GM12872 (cell line): ENCODE measurements at regions not wholly inside any gene's neighbourhood (a gene's known extent, or its start where the extent isn't known, plus 50 kb on each side); places are given as distances from the start of the nearest gene placed in this dataset.

ENCODE experiments used
- TF ChIP-seq, protein P1 (sequence below): IDR thresholded peaks from 3 replicates; pipeline ENCODE4 v1.5.1; 2011; ENCODE audit warnings: low read depth, mild to moderate bottlenecking, low read length, moderate library complexity; ENCODE audit not compliant: insufficient read depth

DNA sequence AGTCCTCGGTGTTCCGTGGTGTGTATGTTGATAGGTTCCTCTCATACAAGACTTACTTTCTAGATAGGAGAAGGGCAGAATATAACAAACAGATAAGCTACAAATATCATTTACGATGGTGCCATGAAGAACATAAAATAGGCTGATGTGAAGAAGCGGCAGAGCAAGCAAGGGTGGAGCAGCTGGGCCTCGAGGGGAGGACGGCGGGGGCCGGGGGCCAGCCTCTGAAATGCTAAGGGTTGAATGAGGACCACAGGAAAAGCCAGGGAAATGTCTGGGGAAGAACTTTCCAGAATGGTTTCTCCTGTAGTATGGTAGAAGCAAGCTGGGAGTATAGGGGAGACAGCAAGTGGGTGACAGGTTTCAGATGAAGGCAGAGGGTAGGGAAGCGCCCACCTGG, 529.5 kb downstream of the LIG4 start:
- TF ChIP-seq, protein P1, sequence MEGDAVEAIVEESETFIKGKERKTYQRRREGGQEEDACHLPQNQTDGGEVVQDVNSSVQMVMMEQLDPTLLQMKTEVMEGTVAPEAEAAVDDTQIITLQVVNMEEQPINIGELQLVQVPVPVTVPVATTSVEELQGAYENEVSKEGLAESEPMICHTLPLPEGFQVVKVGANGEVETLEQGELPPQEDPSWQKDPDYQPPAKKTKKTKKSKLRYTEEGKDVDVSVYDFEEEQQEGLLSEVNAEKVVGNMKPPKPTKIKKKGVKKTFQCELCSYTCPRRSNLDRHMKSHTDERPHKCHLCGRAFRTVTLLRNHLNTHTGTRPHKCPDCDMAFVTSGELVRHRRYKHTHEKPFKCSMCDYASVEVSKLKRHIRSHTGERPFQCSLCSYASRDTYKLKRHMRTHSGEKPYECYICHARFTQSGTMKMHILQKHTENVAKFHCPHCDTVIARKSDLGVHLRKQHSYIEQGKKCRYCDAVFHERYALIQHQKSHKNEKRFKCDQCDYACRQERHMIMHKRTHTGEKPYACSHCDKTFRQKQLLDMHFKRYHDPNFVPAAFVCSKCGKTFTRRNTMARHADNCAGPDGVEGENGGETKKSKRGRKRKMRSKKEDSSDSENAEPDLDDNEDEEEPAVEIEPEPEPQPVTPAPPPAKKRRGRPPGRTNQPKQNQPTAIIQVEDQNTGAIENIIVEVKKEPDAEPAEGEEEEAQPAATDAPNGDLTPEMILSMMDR: no peak

DNA sequence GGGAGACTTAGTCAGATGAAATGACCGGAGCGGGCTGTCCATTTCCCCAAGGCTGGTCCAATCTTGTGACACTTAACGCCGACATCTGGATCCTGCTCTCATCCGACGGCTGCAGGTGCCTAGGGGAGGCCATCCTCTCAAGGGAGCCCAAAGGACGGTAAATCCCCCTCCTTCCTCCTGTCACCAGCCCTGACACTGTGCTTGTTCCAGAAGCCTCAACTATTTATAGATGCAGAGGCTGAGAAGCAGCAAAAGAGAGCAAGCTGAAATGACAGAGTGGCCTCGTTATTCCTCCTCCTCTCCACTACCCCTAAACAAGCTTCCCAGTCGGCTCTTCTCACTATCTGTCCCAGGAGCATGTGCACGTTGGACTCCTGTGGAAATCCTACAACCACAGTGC, 533.7 kb downstream of the LIG4 start:
- TF ChIP-seq, protein P1: no peak

DNA sequence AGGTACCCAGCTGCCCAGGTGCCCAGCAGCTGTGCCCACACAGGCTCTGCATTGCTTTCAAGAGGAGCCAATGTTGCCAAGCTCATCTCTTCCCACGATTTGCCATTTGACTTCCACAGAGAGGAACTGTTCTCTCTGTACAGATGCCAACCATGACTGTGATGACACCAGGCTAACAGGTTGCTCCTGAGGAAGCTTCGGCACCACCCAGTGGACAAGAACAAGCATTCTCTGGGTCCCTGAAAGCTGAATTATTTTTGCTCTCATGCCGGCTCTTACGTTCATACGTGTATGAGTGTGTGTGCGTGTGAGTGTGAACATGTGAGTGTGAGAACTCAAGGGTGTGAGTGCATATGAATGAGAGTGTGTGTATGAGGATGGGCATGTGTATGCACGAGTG, 535.2 kb downstream of the LIG4 start:
- TF ChIP-seq, protein P1: no peak

DNA sequence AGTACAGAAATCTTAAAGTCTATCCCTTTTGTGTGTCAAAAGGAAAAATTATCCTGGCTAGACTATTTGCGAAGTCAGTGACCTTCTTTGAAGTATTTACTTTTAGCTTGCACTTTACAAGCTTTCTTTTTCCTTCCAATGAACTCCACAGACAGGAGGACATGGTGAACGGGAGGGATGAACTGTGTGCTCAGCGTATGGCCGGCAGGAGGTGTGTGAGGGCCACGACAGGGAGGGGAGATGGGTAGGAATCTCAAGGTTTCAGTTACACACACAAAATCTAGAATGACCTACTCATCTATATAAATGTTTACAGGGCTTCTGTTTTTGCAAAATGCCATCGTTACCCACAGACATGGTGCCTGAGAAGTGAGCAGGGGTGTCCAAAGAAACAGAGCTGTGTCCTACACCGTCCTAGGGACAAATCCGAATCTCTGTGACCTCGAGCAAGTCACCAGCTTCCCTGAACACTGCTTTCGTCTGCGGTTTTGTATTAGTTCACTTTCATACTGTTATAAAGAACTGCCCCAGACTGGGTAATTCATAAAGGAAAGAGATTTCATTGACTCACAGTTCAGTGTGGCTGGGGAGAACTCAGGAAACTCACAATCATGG, 537.2 kb downstream of the LIG4 start:
- TF ChIP-seq, protein P1: no peak

DNA sequence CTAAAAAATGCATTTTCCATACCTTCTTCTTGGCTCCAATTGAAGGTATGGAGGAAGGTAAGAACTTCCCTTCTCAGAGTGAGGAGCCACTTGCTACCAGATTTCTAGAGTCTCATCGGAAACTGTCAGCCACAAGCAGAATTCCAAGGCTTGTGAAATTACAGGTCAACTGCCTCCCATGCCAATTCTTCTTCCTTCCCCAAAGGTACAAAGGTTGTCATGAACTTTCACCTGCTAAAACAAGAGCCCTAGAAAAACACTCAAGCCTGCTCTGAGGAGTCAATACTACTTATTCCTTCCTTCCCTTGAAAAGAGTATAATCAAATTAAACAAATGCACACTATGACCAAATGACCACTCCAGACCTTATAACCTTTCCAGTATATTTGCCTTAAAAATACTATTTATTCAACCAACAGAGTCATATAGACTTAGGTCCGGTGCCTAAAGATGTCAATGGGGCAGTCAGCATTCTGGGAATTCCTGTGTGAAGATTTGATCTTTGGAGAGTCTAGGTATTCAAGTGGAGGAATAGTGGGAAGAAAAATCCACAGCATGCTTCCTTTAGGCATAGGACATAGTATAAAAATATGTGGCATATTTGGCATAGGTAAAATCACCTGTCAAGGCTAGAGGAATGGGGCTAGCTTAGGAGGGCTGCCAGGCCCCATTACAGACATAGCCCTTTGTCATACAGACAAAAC, 539.3 kb downstream of the LIG4 start:
- TF ChIP-seq, protein P1: no peak

DNA sequence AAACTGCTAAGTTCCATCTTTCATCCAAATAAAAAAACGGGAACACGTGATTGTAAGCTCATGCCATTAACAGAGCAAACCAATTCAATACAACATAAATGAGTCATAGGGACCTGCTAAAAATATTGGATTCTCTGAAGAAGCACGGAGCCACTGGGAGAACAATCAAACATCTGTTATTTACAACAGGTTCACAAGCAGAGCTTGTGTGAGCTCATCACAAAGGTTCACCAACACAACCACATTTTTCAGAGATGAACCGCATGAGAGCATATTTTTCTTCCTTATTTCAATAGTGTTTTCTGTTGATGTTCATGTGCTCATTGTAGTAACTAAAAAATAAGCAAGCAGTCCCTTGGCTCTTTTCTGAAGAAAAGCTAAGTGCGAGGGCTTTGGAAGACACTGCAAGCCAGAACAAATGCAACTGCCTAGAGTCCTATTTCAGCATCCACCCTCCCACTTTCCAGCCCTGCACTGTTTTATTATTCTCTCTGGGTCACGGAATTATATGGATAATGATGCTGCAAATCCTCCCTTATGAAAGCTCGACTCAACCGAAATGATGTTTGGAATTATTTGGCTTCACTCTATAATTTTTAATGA, 545.8 kb downstream of the LIG4 start:
- TF ChIP-seq, protein P1: no peak

DNA sequence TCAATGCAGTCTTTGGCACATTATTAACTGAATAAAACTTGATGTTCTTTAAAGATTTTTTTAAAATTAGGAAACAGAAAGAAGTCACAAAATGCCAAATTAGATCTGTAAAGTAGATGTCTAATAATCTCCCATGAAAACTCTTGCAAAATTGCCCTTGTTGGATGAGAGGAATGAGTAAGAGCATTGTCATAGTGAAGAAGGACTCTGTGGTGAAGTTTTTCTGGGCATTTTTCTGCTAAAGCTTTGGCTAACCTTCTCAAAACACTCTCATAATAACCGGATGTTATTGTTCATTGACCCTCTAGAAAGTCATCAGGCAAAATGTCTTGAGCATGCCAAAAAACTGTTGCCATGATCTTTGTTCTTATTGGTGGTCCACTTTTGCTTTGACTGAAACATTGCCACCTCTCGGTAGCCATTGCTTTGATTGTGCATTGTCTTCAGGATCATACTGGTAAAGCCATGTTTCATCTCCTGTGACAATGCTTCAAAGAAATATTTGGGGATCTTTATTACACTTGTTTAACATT, 549.3 kb downstream of the LIG4 start:
- TF ChIP-seq, protein P1: no peak
